ENCODE measurements at regions not wholly inside any gene's neighbourhood (a gene's known extent, or its start where the extent isn't known, plus 50 kb on each side); places are given as distances from the start of the nearest gene placed in this dataset.
"Not testable (repeated sequence)": the region's sequence is repeated elsewhere in the genome, so short reads cannot be mapped to it uniquely, and the experiment has no call there.

DNA sequence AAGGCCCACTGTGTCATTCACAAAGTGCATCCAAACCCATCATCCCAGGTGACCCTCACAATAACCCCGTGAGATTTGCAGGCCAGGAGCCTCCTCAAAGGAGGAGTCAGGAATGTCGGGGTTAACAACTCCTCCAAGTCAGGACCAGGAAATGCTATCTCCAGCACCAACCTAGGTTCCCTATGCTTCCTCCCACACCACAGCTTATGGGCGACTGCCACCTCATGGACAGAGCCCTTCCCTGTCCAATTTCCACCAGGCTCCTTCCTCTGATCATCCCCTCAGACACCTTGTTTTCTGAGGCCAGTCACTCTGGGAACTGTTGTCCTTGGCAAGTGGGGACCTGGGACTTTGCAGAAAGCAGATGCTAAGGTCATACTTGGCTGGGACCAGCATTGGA, 77.8 kb downstream of the LIMS3 start:
- TF ChIP-seq YY1 (IDR thresholded peaks at IDR 0.05; ENCODE audit: low read depth, low read length); CBX5 (IDR thresholded peaks at IDR 0.05; ENCODE audit: low read depth, low read length); POLR2A (IDR thresholded peaks at IDR 0.05; ENCODE audit: control extremely low read depth in 1 of 2, low read depth in 2 of 2, low read length in 2 of 2): not testable (repeated sequence)

All from H1 (cell line).